ENCODE measurements at regions not wholly inside any gene's neighbourhood (a gene's known extent, or its start where the extent isn't known, plus 50 kb on each side); places are given as distances from the start of the nearest gene placed in this dataset.
"Not testable (repeated sequence)": the region's sequence is repeated elsewhere in the genome, so short reads cannot be mapped to it uniquely, and the experiment has no call there.

- CTCF ChIA-PET = no interaction called here
- DNase-seq (ENCODE audit: extremely low spot score) = no peak
- no peak for TF ChIP-seq CTCF (IDR thresholded peaks at IDR 0.05; ENCODE audit: control extremely low read depth, extremely low read depth, low read depth, missing control alignments)
- POLR2A ChIA-PET = no interaction called here
Measured at GRCh38 chr6:163752446-163752845, 337.9 kb downstream of the QKI start.

GRCh38 chr6:163751032-163751525 is 336.6 kb downstream of the QKI start:
- no peak for TF ChIP-seq CTCF (IDR thresholded peaks at IDR 0.05; ENCODE audit: control extremely low read depth, extremely low read depth, low read depth, missing control alignments)
- ChIA-PET POLR2A (no interaction called here), CTCF (no interaction called here)
- no peak for DNase-seq (ENCODE audit: extremely low spot score)

DNA sequence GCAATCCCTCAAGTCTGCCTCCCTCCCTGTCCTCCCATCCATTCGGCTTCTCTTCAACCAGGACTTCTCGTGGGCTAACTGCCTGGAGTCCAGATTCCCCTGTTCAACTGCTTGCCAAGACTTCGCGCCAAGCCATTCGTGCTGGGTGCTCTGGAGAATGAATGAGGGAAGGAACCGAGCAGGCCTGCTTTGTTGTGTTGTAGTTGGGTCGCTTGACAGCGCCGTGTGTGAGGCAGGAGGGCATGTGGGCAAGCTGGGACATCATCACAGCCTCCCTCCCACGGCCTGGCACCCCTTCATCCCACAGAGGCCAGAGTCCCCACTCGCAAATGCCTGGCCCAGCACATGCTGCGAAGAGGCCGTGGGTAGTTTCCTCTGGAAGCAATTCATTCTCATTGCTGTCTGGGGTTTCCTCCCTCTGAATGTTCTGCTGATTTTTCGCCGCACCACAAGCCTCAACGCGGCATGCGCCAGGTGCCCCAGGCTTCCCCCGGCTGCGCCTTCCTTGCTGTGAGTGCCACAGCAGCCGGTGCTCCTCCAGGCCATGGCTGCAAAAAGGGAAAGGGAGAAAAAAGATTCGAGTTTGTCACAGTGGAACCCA is 336.0 kb downstream of the QKI start:
- ChIA-PET CTCF (no interaction called here), POLR2A (no interaction called here)
- TF ChIP-seq CTCF (IDR thresholded peaks at IDR 0.05; ENCODE audit: control extremely low read depth, extremely low read depth, low read depth, missing control alignments) = no peak
- DNase-seq (ENCODE audit: extremely low spot score) = no peak

DNA sequence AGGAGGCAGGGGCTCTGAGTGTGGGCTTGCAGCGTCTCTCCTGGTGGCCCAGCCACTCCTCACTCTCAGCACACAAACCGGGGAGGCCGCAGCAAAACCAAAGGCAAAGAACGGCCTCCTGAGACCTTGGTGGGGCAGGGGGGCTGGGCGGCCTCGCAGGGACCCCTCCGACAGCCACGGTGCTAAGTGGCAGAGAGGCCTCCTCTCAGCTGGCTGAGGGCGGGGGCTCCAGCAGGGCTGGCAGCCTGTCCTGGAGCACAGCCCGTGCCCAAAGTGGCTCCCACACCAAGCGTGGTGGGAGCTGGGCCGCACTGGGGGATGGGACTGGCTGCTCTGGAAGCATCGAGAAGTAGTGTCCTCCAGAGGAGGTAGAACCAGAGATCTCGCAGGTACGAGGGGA is 334.4 kb downstream of the QKI start:
- TF ChIP-seq CTCF (IDR thresholded peaks at IDR 0.05; ENCODE audit: control extremely low read depth, extremely low read depth, low read depth, missing control alignments) = no peak
- CTCF ChIA-PET = interaction anchor here (1.7 kb wide), 1 partner anchor 10 kb away, joined by 6 read pairs; no protein-coding TSS in a partner anchor
- POLR2A ChIA-PET = no interaction called here
- no peak for DNase-seq (ENCODE audit: extremely low spot score)

- DNase-seq (ENCODE audit: extremely low spot score) = no peak
- no peak for TF ChIP-seq CTCF (IDR thresholded peaks at IDR 0.05; ENCODE audit: control extremely low read depth, extremely low read depth, low read depth, missing control alignments)
- CTCF ChIA-PET = interaction anchor here (1.7 kb wide), 1 partner anchor 9 kb away, joined by 6 read pairs; no protein-coding TSS in a partner anchor
- POLR2A ChIA-PET = no interaction called here
Measured at GRCh38 chr6:163748036-163748435, 333.5 kb downstream of the QKI start.

- CTCF ChIA-PET = interaction anchor here (1.2 kb wide), 1 partner anchor 9 kb away, joined by 3 read pairs; no protein-coding TSS in a partner anchor
- POLR2A ChIA-PET; DNase-seq (ENCODE audit: extremely low spot score): not testable (repeated sequence)
Measured at GRCh38 chr6:163747058-163747457, 332.5 kb downstream of the QKI start.

DNA sequence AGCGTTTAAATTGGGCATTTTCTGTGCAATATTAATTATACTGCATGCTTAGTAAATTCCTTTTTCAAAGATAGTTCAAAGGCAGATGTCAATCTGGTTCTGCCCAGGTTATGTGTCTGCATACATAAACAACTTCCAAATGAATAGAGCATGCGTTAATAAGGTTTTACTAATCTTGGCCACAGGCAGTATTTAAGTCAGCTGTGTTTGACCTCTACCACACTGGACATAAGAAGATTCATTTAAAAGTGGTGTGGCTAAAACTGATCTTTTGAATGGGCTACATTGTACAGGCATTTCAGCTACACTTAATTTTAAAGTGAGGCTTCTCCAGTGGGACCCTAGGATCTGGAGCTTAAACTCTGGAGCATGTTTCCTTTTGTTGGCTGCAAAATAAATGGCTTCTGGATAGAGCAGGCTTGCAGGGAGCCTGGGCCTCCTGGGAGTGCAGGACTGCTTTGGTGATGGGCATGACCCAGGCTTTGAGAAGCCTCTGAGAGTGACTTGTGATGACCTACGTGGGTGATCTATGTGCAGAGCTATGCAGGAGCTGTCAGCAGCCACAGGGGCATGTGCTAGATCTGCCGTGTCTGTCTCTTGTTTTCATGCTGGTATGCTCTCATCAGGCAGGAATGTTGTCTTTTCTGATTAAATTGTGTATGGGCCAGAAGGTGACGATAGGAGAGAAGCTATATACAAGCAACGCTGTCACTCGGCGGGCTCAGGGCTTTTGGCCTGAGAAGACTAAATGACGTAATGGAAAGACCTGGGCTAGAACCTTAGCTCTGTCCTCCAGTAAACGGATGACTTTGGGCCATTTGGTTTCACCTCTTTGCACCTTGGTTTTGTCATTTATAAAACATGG is 331.2 kb downstream of the QKI start:
- DNase-seq (ENCODE audit: extremely low spot score) = no peak
- CTCF ChIA-PET = interaction anchor here (0.9 to 1.2 kb wide), 2 partner anchors 11 to 14 kb away, joined by 3 read pairs; no protein-coding TSS in a partner anchor
- POLR2A ChIA-PET = no interaction called here
- no peak for TF ChIP-seq CTCF (IDR thresholded peaks at IDR 0.05; ENCODE audit: control extremely low read depth, extremely low read depth, low read depth, missing control alignments)

Data from GM10248 (cell line).